Erythroblast (primary cell): ENCODE measurements at regions not wholly inside any gene's neighbourhood (a gene's known extent, or its start where the extent isn't known, plus 50 kb on each side); places are given as distances from the start of the nearest gene placed in this dataset.

Experiments used
- DNase-seq, 2 experiments: peaks; one replicate each; lab custom pipeline; 2025; lab: John Stamatoyannopoulos, UW
- GATA1 ChIP-seq: IDR thresholded peaks from 2 replicates; pipeline ENCODE4 v1.6.1; 2011; ENCODE audit warnings: low read depth, mild to moderate bottlenecking, control low read depth, low read length, moderate library complexity
- POLR2A ChIP-seq: IDR thresholded peaks from 2 replicates; pipeline ENCODE4 v1.6.1; 2011; ENCODE audit warnings: mild to moderate bottlenecking, low read length

DNA sequence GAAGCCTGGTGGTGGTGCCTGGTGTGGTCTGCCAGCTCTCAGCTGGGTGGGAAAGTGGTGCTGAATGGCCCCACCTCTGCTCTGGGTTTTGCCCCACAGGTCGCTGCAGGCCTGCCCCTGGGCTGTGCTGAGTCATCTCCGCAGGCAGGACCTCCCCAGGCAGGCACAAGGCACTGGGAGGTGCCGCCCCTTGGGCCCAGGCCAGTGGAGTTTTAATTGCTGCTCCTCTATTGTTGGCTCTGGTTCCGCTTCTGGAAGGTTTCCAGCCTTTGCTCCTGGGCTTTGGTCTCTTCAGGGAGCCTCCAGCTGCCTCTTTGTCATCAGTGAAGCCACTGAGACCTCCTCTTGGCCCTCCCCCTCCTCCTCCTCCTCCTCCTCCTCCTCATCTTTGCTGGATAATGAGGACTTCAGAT is 180.3 kb upstream of the GRB10 start:
- TF ChIP-seq POLR2A (no peak), GATA1 (no peak)
- peak; percentile 60 to 72 for DNase-seq

DNA sequence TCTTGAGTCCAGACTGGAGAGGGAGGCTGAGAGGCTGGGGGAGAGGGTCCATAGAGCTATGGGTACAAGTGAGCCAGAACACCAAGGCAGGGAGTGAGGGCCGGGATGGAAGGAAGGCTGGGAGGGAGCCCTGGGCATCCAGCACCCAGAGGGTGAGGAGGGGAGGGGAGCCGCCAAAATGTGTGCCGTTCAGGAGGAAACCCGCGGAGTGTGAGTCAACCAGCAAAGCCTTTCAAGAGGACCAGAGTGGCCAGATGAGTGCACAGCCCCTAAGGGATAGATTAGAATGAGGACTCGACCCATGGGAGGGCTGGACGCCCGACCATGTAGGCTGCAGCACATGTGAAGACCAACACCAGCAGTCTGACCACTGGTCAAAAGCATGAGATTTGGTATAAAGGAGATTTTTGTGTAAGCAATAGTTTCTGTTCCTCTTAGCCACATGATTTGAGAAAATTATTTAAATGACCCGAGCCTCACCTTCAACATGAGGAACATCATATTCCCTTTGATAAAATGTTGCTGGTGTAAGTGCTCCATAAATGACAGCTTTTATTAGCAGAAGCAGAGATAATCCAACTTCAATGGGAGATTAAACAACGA is 179.7 kb upstream of the GRB10 start:
- no peak for DNase-seq
- TF ChIP-seq POLR2A (no peak), GATA1 (no peak)

- no peak for DNase-seq
- TF ChIP-seq POLR2A = no peak
- no peak for TF ChIP-seq GATA1
Observed at GRCh38 chr7:50960621-50961310, 178.1 kb upstream of the GRB10 start.

DNA sequence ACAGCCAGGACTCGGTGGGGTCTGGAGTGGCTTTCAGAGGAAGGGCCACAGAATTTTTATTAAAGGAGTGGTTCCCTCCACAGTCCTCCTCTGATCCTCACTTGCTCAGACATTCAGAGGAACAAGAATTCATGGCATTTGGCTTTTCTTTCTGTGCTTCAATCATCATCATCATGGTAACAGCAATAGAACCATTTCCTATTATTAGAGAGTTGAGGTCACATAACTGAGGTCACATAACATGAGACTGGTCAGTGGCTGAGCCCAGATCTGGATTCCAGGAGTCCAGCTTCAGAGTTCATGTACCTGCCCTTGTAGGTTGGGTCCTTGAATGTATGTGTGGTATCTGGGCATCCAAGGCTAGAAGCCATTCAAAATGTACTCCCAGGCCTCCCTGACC is 177.3 kb upstream of the GRB10 start:
- DNase-seq = no peak
- TF ChIP-seq POLR2A (no peak), GATA1 (no peak)

GRCh38 chr7:50959560-50959959 is 176.9 kb upstream of the GRB10 start:
- TF ChIP-seq GATA1 = no peak
- TF ChIP-seq POLR2A = no peak
- no peak for DNase-seq

DNA sequence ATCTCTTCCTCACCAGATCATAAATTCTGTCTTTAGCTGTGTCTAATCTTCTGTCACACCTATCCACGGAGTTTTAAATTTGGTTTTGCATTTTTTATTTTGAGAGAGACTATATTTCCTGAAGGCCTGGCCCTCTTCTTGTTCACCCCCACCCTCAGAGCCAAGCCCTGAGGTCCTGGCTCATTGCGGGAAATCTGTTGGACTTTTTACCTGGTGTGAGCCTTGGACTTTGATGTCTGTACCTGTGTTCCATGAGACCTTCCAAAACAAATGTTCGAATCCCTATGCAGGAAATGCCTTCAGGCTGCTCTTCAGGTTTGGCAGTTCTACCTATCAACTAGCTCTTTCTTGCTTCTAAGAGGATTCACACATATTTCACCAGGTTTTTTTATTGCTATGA is 175.2 kb upstream of the GRB10 start:
- no peak for DNase-seq
- TF ChIP-seq GATA1 (no peak), POLR2A (no peak)

- TF ChIP-seq POLR2A (no peak), GATA1 (no peak)
- no peak for DNase-seq
Observed at GRCh38 chr7:50957431-50957830, 174.7 kb upstream of the GRB10 start.

DNA sequence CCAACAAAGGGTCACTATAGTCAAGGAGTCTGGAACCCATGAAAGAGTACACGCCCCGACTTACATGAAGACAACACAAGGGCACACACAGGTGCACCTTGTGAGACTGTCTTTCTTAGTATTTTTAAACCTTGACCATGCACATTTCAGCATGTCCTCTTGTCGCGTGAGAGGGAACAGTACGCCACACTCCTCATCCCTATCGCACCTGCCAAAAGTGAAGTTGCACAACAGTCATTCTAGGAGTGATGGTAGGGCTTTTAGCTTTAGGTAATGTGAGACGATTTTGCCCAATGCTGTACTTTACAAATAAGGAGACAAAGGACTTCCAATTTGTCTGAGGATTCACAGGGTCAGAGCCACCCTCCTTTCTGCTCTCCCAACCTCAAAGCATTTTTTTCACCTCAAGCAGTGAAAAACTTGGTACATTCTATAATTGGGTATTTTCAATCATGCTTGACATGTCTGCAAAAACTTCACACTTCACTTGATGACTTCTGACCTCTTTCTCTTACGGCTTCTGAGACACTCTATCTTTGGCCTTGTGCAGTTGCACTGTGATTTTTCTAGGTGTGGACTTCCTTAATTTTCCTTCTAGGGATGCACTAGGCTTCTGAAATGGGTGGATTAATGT is 173.9 kb upstream of the GRB10 start:
- TF ChIP-seq GATA1 = no peak
- no peak for TF ChIP-seq POLR2A
- DNase-seq = no peak

DNA sequence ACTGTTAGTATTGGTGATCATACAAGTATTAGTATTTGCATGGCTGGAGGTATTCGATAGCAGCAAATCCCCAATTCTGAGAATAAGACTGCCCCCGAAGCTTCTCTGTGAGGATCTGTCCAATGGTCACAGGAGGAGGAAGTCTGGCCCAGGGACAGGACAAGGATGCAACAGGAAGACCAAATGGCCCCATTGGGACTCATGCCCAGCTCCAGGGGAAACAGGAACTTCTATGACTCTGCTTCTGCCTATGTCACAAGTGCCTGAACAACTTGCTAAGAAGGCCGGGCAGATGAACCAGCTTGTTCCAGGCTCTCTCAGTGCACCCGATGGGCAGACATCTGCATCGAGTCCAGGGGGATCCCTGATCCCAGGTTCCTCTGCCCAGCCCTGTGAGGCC is 172.0 kb upstream of the GRB10 start:
- DNase-seq = no peak
- TF ChIP-seq GATA1 (no peak), POLR2A (no peak)

- no peak for DNase-seq
- TF ChIP-seq POLR2A (no peak), GATA1 (no peak)
Observed at GRCh38 chr7:50954245-50954644, 171.5 kb upstream of the GRB10 start.

DNA sequence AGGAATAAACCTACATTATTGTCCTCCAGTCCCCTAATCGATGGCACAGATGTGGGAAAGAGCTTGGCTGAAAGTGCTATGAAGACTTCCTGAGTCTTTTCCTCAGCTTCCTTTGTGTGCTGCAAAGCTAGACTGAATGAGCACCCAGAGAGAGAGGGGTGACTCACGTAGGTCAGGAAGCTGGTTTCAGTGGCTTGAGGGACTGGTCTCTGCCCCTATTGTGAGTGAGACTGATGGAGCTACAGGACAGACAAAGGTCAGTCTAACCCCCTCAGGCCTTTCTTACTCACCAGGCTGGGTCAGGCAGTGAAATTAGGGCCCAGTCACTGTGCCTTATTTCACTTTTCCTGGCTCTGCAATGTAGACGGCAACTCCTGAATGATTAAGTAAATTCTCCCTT is 171.1 kb upstream of the GRB10 start:
- TF ChIP-seq GATA1 (no peak), POLR2A (no peak)
- no peak for DNase-seq

GRCh38 chr7:50953303-50953702 is 170.6 kb upstream of the GRB10 start:
- DNase-seq = no peak
- TF ChIP-seq POLR2A (no peak), GATA1 (no peak)

- no peak for TF ChIP-seq GATA1
- no peak for TF ChIP-seq POLR2A
- DNase-seq = no peak
Observed at GRCh38 chr7:50952544-50952943, 169.8 kb upstream of the GRB10 start.

- DNase-seq = no peak
- TF ChIP-seq POLR2A (no peak), GATA1 (no peak)
Observed at GRCh38 chr7:50952120-50952519, 169.4 kb upstream of the GRB10 start.
